ENCODE measurements at regions not wholly inside any gene's neighbourhood (a gene's known extent, or its start where the extent isn't known, plus 50 kb on each side); places are given as distances from the start of the nearest gene placed in this dataset.
"Not testable (repeated sequence)": the region's sequence is repeated elsewhere in the genome, so short reads cannot be mapped to it uniquely, and the experiment has no call there.

DNA sequence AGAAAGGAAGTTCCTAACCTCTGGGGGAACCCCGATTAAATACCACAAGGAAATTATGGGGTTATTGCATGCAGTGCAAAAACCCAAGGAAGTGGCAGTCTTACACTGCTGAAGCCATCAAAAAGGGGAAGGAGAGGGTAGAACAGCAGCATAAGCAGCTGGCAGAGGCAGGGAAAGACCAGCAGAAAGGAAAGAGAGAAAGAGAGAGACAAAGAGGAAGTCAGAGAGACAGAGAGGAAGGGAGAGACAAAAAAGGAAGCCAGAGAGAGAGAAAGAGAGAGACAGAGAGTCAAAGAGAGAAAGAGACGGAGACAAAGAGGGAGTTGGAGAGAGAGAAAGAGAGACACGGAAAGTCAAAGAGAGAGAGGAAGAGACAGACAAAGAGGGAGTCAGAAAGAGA, 689.1 kb downstream of the TFAP2A start:
- TF ChIP-seq, protein P1, sequence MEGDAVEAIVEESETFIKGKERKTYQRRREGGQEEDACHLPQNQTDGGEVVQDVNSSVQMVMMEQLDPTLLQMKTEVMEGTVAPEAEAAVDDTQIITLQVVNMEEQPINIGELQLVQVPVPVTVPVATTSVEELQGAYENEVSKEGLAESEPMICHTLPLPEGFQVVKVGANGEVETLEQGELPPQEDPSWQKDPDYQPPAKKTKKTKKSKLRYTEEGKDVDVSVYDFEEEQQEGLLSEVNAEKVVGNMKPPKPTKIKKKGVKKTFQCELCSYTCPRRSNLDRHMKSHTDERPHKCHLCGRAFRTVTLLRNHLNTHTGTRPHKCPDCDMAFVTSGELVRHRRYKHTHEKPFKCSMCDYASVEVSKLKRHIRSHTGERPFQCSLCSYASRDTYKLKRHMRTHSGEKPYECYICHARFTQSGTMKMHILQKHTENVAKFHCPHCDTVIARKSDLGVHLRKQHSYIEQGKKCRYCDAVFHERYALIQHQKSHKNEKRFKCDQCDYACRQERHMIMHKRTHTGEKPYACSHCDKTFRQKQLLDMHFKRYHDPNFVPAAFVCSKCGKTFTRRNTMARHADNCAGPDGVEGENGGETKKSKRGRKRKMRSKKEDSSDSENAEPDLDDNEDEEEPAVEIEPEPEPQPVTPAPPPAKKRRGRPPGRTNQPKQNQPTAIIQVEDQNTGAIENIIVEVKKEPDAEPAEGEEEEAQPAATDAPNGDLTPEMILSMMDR (IDR thresholded peaks at IDR 0.05): not testable (repeated sequence)
- not testable (repeated sequence) for TF ChIP-seq POLR2A (IDR thresholded peaks at IDR 0.05)

Measured in vagina (tissue), 2 donors.